22Rv1 (cell line): ENCODE measurements at regions not wholly inside any gene's neighbourhood (a gene's known extent, or its start where the extent isn't known, plus 50 kb on each side); places are given as distances from the start of the nearest gene placed in this dataset.

Experiments
- H3K27ac ChIP-seq: fragments of 450-650 bp; 2 replicates; pipeline ENCODE4 v1.5.1; 2017
- CTCF ChIP-seq: fragments of 450-650 bp; IDR thresholded peaks from 2 replicates; pipeline ENCODE4 v1.5.1; 2017; ENCODE audit warnings: mild to moderate bottlenecking
- ZFX ChIP-seq: fragments of 450-650 bp; IDR thresholded peaks from 2 replicates; pipeline ENCODE4 v1.6.1; 2017; ENCODE audit warnings: antibody characterized with exemption, borderline replicate concordance

GRCh38 chr11:134880788-134881187, 468.7 kb upstream of the B3GAT1 start:
- TF ChIP-seq CTCF (no peak), ZFX (no peak)

GRCh38 chr11:134879931-134880330, 467.9 kb upstream of the B3GAT1 start:
- no peak for TF ChIP-seq CTCF
- no peak overlapping the region for H3K27ac ChIP-seq

More at GRCh38 chr11:134880788-134881187, 468.7 kb upstream of the B3GAT1 start:
- H3K27ac ChIP-seq, result no peak overlapping the region

GRCh38 chr11:134879341-134879740, 467.3 kb upstream of the B3GAT1 start:
- H3K27ac ChIP-seq, result no peak overlapping the region
- TF ChIP-seq ZFX, result no peak
- no peak for TF ChIP-seq CTCF

- TF ChIP-seq CTCF (no peak), ZFX (no peak)
- H3K27ac ChIP-seq, result no peak overlapping the region
Measured at GRCh38 chr11:134878785-134879184, 466.7 kb upstream of the B3GAT1 start.

GRCh38 chr11:134876226-134876625, 464.2 kb upstream of the B3GAT1 start:
- TF ChIP-seq ZFX (no peak), CTCF (no peak)
- H3K27ac ChIP-seq, result no peak overlapping the region

- no peak for TF ChIP-seq ZFX
- TF ChIP-seq CTCF, result no peak
- H3K27ac ChIP-seq, result no peak overlapping the region
Measured at GRCh38 chr11:134866981-134867675, 455.1 kb upstream of the B3GAT1 start.

GRCh38 chr11:134866215-134866614, 454.2 kb upstream of the B3GAT1 start:
- no peak for TF ChIP-seq CTCF
- TF ChIP-seq ZFX, result no peak
- no peak overlapping the region for H3K27ac ChIP-seq
